Left cardiac atrium (tissue), 4 donors: ENCODE measurements at regions not wholly inside any gene's neighbourhood (a gene's known extent, or its start where the extent isn't known, plus 50 kb on each side); places are given as distances from the start of the nearest gene placed in this dataset.
"Not testable (repeated sequence)": the region's sequence is repeated elsewhere in the genome, so short reads cannot be mapped to it uniquely, and the experiment has no call there.

ENCODE experiments used
- ATAC-seq, 2 donors: fragments of 200-7000 bp; cut with Tn5 transposase; one replicate each; pipeline ENCODE4 v1.9.1; 2020; ENCODE audit warnings: mild to moderate bottlenecking in 2 of 2, moderate library complexity in 2 of 2
- DNase-seq: peaks from one replicate; pipeline ENCODE4 v3.0.0-alpha.2; 2020
- intact Hi-C, 2 donors: fragments of 100-400 bp; cut with DNase I; formaldehyde crosslinking; loops; one replicate each; pipeline versions ENCODE4 v1.14.1 to v1.15.1; 2022 to 2023
- donor health status: DM: no; HTN: yes; CAD: no.
- donor health status: DM: no; HTN: yes; CAD: no; lungs with severe emphysema.
- donor health status: DM: yes; HTN: yes; CAD: no.
- donor health status: Dilated cardiomyopathy.

- no peak for DNase-seq
- intact Hi-C loops, result no loop called here
- no peak for ATAC-seq
These were observed 137.4 kb upstream of the SH3BP4 start for GRCh38 chr2:234814374-234814773.

- intact Hi-C loops, result no loop called here
- DNase-seq (no peak), ATAC-seq (no peak)
These were observed 139.0 kb upstream of the SH3BP4 start for GRCh38 chr2:234812851-234813250.

- ATAC-seq, result no peak
These were observed 142.9 kb upstream of the SH3BP4 start for GRCh38 chr2:234808907-234809306.

DNA sequence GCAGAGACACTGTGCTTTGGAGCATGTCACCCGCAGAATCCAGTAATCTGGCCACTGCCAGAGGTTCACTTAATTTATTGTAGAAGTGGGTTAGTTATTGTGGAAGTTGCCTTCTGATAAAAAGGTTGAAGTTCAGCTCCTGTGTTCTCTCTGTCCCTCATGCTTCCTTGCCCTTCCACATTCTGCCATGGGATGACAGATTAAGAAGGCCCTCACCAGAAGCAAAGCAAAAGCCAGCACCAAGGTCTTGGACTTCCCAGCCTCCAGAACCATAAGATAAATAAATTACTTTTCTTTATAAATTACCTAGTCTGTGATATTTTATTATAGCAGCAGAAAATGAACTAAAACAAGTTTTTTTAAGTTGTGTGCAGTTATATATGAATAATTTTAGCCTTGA, 145.0 kb upstream of the SH3BP4 start:
- intact Hi-C loops, result no loop called here
- ATAC-seq (no peak), DNase-seq (no peak)

More at GRCh38 chr2:234808907-234809306, 142.9 kb upstream of the SH3BP4 start:
- no peak for DNase-seq
- intact Hi-C loops, result no loop called here

DNA sequence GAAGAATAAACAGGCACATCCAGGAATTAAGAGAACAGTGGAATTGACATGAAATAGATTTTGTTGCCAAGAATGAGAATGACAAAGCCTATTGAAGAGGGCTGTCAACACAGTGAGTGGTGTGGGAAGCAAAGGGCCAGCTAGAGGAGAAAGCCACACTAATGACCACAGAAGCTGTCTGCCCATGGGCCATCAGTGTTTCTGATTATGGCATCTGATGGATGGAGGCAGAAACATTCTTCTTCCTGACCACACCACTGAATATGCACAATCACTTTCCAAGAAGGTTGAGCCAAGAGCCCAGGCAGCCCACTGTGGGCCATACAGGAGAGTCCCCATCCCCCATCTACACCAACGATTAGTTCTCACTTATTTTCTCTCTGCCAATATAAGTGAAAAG, 146.0 kb upstream of the SH3BP4 start:
- ATAC-seq, result no peak
- intact Hi-C loops, result no loop called here
- no peak for DNase-seq

DNA sequence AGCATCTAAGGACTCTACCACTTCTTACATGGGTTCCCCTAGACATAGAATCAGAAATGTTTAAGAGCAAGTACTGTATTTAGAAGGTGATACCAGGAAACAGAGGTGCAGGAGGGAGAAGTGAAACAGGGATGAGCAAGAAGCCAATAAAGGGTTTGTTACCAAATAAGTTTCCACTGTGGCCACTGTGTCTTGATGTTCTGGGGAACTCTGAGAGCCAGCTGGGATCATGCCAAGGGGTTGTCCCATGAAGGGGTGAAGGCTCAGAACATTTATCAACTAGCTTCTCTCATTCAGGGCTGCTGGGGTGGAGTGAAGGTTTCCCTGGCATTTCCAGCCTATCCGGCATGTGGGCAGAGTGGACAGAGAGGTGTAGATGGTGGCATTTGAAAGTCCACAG, 147.1 kb upstream of the SH3BP4 start:
- DNase-seq (no peak), ATAC-seq (no peak)
- intact Hi-C loops, result no loop called here

DNA sequence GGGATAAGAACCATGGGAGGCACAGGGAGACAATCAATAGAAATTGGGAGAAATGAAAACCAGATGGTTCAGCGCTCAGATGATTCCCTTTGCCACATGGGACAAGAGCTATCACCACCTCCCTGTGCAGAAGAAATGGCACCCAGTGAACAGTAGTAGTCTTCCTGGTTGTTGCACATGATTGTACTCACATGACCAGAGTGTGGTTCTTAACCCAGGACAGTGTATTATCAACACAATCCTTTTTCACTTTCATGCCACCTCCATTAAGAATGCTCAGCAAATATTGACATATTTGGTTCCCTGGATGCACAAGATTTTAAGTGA, 149.0 kb upstream of the SH3BP4 start:
- intact Hi-C loops, result no loop called here
- DNase-seq, result no peak
- no peak for ATAC-seq

DNA sequence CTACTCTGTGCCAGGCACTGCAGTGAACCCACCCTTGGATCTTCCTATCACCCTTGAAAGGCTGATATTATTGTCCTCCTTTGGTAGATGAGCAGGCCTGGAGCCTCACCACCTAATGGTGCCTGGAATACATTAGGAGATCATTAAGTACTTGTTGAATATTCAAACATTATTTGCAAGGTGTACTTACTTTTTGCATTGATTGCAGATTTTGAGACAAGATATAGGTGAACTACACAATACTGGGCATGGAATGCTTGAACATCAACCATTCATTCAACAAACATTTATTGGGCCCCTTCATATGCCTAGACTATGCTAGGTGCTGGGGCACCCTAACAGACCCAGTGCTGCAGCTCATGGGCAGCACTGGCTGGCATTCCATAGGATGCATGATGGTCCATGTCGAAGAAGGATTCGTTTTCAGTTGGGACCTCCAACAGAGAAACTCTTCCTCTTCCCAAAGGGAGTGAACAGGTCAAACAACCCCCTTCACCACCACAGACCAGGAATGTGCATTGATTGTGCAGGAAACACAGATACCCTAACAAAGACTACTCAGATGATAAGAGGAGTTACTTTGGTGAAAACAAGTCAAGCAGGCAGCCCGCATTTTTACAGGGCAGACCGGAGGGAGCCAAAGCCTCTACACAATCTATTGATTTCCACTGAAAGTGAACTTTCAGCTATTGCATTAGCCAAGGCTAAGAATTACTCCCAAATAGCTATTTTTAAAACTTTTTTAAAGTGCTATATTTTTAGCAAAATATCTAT, 149.6 kb upstream of the SH3BP4 start:
- ATAC-seq (no peak), DNase-seq (no peak)
- intact Hi-C loops, result no loop called here

GRCh38 chr2:234797566-234798250, 154.1 kb upstream of the SH3BP4 start:
- no peak for DNase-seq
- no peak for ATAC-seq
- intact Hi-C loops, result no loop called here

GRCh38 chr2:234796045-234796591, 155.7 kb upstream of the SH3BP4 start:
- peak; percentile 33 to 55 for ATAC-seq
- intact Hi-C loops, result no loop called here
- DNase-seq, result no peak

DNA sequence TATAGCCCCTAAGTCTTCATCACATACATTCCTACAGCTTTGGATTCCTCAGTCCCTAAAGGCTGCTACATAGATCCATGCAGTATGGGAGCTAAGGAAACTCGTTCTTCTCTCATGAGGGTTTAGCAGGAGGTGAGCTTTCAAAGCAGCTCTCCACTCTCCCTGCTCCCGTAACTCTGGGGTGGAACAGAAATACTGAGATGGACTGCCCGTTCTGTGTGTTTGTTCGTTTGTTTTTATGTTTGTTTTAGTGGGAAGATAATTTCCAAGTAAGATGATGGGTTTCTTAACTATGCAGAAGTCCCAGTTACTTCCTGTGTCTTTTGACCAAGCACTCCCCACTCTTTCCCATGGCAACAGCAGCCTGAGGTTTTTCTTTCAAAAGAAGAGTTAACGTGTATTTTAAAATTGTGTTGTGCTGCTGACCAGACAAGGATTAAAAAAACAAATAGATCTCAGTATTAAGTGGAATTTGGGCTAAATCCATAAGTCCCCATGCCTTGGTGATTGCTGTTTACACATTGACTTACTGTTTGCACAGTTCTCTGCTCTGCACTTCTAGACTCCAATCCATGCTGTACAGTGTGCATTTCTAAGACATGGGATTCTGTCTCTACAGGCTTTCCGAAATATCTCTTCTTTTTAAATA, 156.4 kb upstream of the SH3BP4 start:
- intact Hi-C loops, result no loop called here
- DNase-seq, result no peak
- no peak for ATAC-seq

DNA sequence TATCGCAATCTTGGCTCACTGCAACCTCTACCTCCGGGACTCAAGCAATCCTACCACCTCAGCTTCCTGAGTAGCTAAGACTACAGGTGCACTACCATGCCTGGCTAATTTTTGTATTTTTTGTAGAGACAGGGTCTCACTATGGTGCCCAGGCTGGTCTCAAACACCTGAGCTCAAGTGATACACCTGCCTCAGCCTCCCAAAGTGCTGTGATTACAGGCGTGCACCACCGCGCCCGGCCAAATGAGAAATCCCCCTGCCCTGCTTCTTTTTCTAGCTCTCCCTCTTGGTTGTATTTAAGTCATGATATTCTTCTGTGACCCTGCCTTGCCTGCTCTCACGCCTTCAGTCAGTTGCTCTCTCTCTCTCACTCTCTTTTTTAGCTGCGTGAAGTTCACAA, 157.0 kb upstream of the SH3BP4 start:
- intact Hi-C loops, result no loop called here
- ATAC-seq (no peak), DNase-seq (no peak)

DNA sequence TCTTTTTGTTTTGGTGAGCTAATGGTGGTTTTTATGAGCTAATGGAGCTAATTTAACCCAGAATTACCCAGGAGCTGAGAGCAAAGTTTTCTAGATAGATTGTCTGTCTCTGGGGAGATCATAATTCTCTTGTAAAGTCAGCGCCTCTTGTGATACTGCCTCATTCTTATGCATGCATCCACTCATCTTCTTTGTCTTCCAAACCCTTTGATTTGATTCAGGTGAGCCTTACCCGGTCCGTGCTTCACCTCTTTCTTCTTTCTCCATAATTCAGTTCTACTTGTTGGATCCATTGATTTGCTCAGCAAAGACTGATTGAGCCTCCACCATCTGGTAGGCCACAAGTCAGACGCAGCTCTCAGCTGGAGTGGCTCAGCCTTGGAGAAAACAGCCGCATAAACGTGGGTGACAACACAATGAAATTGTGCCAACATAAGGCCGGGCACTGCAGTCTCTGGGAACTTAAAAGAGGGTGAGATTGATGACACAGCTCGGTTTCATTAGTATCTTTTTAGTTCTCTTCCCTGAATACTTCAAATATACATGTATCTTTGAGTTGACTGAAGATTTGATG, 158.5 kb upstream of the SH3BP4 start:
- ATAC-seq (no peak), DNase-seq (no peak)
- intact Hi-C loops, result no loop called here

DNA sequence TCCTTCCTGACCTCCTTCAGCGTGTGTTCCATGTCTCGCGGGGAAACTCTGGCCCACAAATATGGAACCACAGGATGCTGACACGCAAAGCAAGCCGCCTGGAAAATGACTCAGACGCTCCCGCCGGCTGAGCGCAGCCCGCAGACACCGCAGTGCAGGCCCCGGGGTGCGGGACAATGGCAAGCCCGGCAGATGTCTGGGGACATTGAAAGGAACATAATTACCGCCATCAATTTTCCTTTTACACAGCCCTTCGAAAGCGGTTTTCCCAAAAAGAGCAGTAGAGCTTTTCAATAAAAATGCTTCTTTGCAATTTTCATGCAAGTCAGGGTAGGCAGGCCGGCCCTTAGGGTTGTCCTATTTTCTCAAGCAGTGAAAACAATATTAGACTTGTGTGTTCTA, 159.2 kb upstream of the SH3BP4 start:
- intact Hi-C loops, result no loop called here
- no peak for ATAC-seq

GRCh38 chr2:234792096-234792495, 159.7 kb upstream of the SH3BP4 start:
- ATAC-seq, DNase-seq, intact Hi-C loops: not testable (repeated sequence)

More for the DNA sequence above, 159.2 kb upstream of the SH3BP4 start:
- DNase-seq, result no peak

DNA sequence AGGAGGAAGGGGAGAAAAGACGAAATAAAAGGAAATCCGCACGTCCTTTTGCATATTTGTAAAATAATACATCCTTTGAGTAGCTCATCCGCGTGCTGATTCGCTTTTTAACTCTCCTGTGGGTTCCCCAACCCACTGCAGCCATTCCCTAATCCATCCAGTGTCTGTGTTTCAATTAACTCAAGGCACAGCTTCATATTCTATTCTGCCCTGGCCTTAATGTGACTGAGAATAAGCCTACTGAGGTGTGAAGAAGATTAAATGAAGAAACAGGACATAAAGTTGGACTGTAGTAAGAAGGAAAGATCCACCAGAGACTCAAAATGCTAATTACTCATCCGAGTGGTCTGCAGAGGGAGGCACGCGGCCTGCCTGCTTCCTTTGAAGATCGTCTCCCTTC, 161.4 kb upstream of the SH3BP4 start:
- intact Hi-C loops, result no loop called here
- no peak for ATAC-seq
- DNase-seq, result no peak

GRCh38 chr2:234789556-234790325, 162.1 kb upstream of the SH3BP4 start:
- no peak for ATAC-seq
- intact Hi-C loops, result no loop called here
- DNase-seq, result no peak

GRCh38 chr2:234788841-234789240, 163.0 kb upstream of the SH3BP4 start:
- DNase-seq, result no peak
- intact Hi-C loops, result no loop called here
- ATAC-seq, result no peak

GRCh38 chr2:234788381-234788780, 163.4 kb upstream of the SH3BP4 start:
- ATAC-seq (no peak), DNase-seq (no peak)
- intact Hi-C loops, result no loop called here
